ENCODE measurements at regions not wholly inside any gene's neighbourhood (a gene's known extent, or its start where the extent isn't known, plus 50 kb on each side); places are given as distances from the start of the nearest gene placed in this dataset.

DNA sequence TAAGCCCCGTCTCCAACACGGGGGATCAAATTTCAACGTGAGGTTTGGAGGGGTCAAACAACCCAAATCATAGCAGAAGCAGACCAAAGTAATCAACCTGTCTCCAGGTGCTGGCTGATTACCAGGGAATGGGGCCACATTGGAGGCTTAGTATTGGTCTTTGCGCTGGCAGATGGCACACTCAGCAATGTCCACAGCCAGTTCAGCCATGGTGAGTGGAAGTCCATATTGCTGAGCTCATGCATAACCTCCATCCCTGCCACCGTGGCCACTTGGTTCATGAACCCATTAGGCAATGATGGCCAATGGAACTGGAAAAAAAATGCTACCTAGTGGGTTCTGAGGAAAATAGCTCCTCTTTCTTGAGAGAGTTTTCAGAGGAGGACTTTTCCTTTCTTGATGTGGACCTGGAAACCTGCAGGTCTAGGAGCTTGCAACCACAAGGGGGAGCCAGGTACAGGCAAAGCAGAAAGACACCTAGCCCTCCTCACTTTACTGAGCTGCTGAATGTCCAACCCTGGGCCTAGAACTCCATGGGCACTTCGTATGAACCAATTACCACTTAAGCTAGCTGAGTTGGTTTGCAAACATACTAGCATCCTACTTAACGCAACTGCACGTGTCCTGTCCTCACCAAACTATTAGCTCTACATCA, 128.0 kb upstream of the GYPC start:
- TF ChIP-seq STAT1 (IDR thresholded peaks at IDR 0.05; ENCODE audit: unreplicated experiment) (no peak), EZH2phosphoT487 (IDR thresholded peaks at IDR 0.05; ENCODE audit: unreplicated experiment) (no peak), POLR2AphosphoS5 (IDR thresholded peaks at IDR 0.05; ENCODE audit: low read depth) (no peak), EZH2 (IDR thresholded peaks at IDR 0.05; ENCODE audit: low read depth, unreplicated experiment) (no peak), CREB1 (CRISPR knock-in tag; IDR thresholded peaks at IDR 0.05; ENCODE audit: low read depth) (no peak)
- TF ChIP-seq, protein P1, sequence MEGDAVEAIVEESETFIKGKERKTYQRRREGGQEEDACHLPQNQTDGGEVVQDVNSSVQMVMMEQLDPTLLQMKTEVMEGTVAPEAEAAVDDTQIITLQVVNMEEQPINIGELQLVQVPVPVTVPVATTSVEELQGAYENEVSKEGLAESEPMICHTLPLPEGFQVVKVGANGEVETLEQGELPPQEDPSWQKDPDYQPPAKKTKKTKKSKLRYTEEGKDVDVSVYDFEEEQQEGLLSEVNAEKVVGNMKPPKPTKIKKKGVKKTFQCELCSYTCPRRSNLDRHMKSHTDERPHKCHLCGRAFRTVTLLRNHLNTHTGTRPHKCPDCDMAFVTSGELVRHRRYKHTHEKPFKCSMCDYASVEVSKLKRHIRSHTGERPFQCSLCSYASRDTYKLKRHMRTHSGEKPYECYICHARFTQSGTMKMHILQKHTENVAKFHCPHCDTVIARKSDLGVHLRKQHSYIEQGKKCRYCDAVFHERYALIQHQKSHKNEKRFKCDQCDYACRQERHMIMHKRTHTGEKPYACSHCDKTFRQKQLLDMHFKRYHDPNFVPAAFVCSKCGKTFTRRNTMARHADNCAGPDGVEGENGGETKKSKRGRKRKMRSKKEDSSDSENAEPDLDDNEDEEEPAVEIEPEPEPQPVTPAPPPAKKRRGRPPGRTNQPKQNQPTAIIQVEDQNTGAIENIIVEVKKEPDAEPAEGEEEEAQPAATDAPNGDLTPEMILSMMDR (conservative IDR thresholded peaks at IDR 0.05; ENCODE audit: low read depth in 2 of 2): peak; percentile 71 to 85
